Fibroblast of gingiva (primary cell): ENCODE measurements at regions not wholly inside any gene's neighbourhood (a gene's known extent, or its start where the extent isn't known, plus 50 kb on each side); places are given as distances from the start of the nearest gene placed in this dataset.

Source experiments
- DNase-seq: peaks from one replicate; pipeline ENCODE4 v3.0.0-alpha.2; 2011; ENCODE audit warnings: low read depth

- no peak for DNase-seq
These were observed 608.1 kb upstream of the UBE2E2 start for GRCh38 chr3:22594990-22595389.

GRCh38 chr3:22606461-22606860 lies 596.7 kb upstream of the UBE2E2 start:
- no peak for DNase-seq

- no peak for DNase-seq
These were observed 596.2 kb upstream of the UBE2E2 start for GRCh38 chr3:22606938-22607337.

- DNase-seq = no peak
These were observed 595.0 kb upstream of the UBE2E2 start for GRCh38 chr3:22608093-22608492.

GRCh38 chr3:22608721-22609120 lies 594.4 kb upstream of the UBE2E2 start:
- no peak for DNase-seq

GRCh38 chr3:22609139-22609538 lies 594.0 kb upstream of the UBE2E2 start:
- no peak for DNase-seq

GRCh38 chr3:22612927-22613326 lies 590.2 kb upstream of the UBE2E2 start:
- no peak for DNase-seq

GRCh38 chr3:22615790-22616189 lies 587.3 kb upstream of the UBE2E2 start:
- no peak for DNase-seq

GRCh38 chr3:22617372-22617771 lies 585.8 kb upstream of the UBE2E2 start:
- no peak for DNase-seq

- DNase-seq = no peak
These were observed 582.6 kb upstream of the UBE2E2 start for GRCh38 chr3:22620498-22620897.

GRCh38 chr3:22621205-22621809 lies 581.8 kb upstream of the UBE2E2 start:
- DNase-seq = no peak

GRCh38 chr3:22627993-22628499 lies 575.1 kb upstream of the UBE2E2 start:
- no peak for DNase-seq

- no peak for DNase-seq
These were observed 570.6 kb upstream of the UBE2E2 start for GRCh38 chr3:22632536-22632935.

GRCh38 chr3:22634433-22634832 lies 568.7 kb upstream of the UBE2E2 start:
- DNase-seq = no peak

- DNase-seq = no peak
These were observed 543.3 kb upstream of the UBE2E2 start for GRCh38 chr3:22659651-22660475.

- DNase-seq = no peak
These were observed 542.5 kb upstream of the UBE2E2 start for GRCh38 chr3:22660606-22661005.

- DNase-seq = no peak
These were observed 541.9 kb upstream of the UBE2E2 start for GRCh38 chr3:22661121-22661700.

GRCh38 chr3:22665528-22665927 lies 537.6 kb upstream of the UBE2E2 start:
- DNase-seq = no peak

- DNase-seq = no peak
These were observed 536.4 kb upstream of the UBE2E2 start for GRCh38 chr3:22666736-22667135.

- no peak for DNase-seq
These were observed 531.3 kb upstream of the UBE2E2 start for GRCh38 chr3:22671848-22672247.

GRCh38 chr3:22684739-22685138 lies 518.4 kb upstream of the UBE2E2 start:
- no peak for DNase-seq

- no peak for DNase-seq
These were observed 517.5 kb upstream of the UBE2E2 start for GRCh38 chr3:22685597-22685996.

- no peak for DNase-seq
These were observed 511.7 kb upstream of the UBE2E2 start for GRCh38 chr3:22691407-22691806.
